T-cell (primary cell): ENCODE measurements at regions not wholly inside any gene's neighbourhood (a gene's known extent, or its start where the extent isn't known, plus 50 kb on each side); places are given as distances from the start of the nearest gene placed in this dataset.

Experiments
- ATAC-seq, 4 experiments: fragments of 200-7000 bp in 3 of 4; fragments of 150-1000 bp in 1 of 4; cut with Tn5 transposase; replicated peaks in 1 of 4; 1 replicate in 3 of 4; 2 replicates in 1 of 4; pipeline ENCODE4 v1.10.0; 2021; ENCODE audit warnings: moderate library complexity in 3 of 4, mild to moderate bottlenecking in 2 of 4, moderate number of reproducible peaks in 1 of 4
- CTCF ChIA-PET, 2 donors: fragments of 300-600 bp; sonication (Branson Sonifier 250); formaldehyde crosslinking; loops; one replicate each; lab custom pipeline; 2022; ENCODE audit warnings: antibody characterized with exemption in 2 of 2; lab: Charles Lee
- POLR2A ChIA-PET, 2 donors: fragments of 300-600 bp; sonication (Branson Sonifier 250); formaldehyde crosslinking; loops; one replicate each; lab custom pipeline; 2022; ENCODE audit warnings: antibody characterized with exemption in 2 of 2; lab: Charles Lee
- DNase-seq, 35 experiments: peaks; one replicate each; pipeline versions ENCODE4 v3.0.0 to v3.0.0-alpha.2; 2013 to 2023
- H3K27ac ChIP-seq: one replicate; pipeline ENCODE4 v1.5.1; 2013; ENCODE audit warnings: low read length
- H3K27me3 ChIP-seq, 2 experiments: replicated peaks in 1 of 2; 1 replicate in 1 of 2; 2 replicates in 1 of 2; pipeline versions ENCODE4 v1.6.1 to v1.7.0; 2013; ENCODE audit warnings: low read length in 1 of 2, mixed read lengths in 1 of 2; ENCODE audit not compliant: control insufficient read depth in 2 of 2, insufficient read depth in 2 of 2; ENCODE audit errors: extremely low read depth in 1 of 2
- H3K36me3 ChIP-seq, 2 donors: 1 replicate in 1 of 2; 2 replicates in 1 of 2; pipeline versions ENCODE4 v1.6.1 to v1.7.0; 2013; ENCODE audit warnings: low read length in 1 of 2; ENCODE audit not compliant: control insufficient read depth in 2 of 2, insufficient read depth in 1 of 2; ENCODE audit errors: extremely low read depth in 1 of 2
- H3K4me1 ChIP-seq, 2 experiments: 1 replicate in 1 of 2; 2 replicates in 1 of 2; pipeline versions ENCODE4 v1.6.1 to v1.7.0; 2013; ENCODE audit warnings: low read length in 2 of 2, mixed read lengths in 1 of 2; ENCODE audit not compliant: insufficient read depth in 2 of 2, control insufficient read depth in 1 of 2; ENCODE audit errors: extremely low read depth in 1 of 2
- H3K4me3 ChIP-seq, 2 donors: 1 replicate in 1 of 2; 2 replicates in 1 of 2; pipeline versions ENCODE4 v1.5.1 to v1.7.0; 2013; ENCODE audit warnings: mild to moderate bottlenecking in 2 of 2, low read length in 1 of 2, moderate library complexity in 1 of 2; ENCODE audit not compliant: control insufficient read depth in 1 of 2; ENCODE audit errors: extremely low read depth in 1 of 2
- H3K9me3 ChIP-seq: 2 replicates; pipeline ENCODE4 v1.7.0; 2013
- H3K27ac Mint-ChIP-seq, 2 donors: one replicate each; pipeline ENCODE4 v1.8.0; 2020 to 2021; ENCODE audit warnings: mild to moderate bottlenecking in 2 of 2, mixed read lengths in 2 of 2
- H3K27me3 Mint-ChIP-seq, 2 donors: one replicate each; pipeline ENCODE4 v1.8.0; 2021 to 2022; ENCODE audit warnings: mixed read lengths in 2 of 2
- H3K36me3 Mint-ChIP-seq: one replicate; pipeline ENCODE4 v1.8.0; 2021; ENCODE audit warnings: mixed read lengths
- H3K4me1 Mint-ChIP-seq, 3 donors: one replicate each; pipeline ENCODE4 v1.8.0; 2020 to 2022; ENCODE audit warnings: mixed read lengths in 3 of 3, mild to moderate bottlenecking in 1 of 3
- H3K4me3 Mint-ChIP-seq, 3 donors: one replicate each; pipeline ENCODE4 v1.8.0; 2020 to 2022; ENCODE audit warnings: mild to moderate bottlenecking in 3 of 3, mixed read lengths in 3 of 3, moderate library complexity in 3 of 3
- H3K9me3 Mint-ChIP-seq, 3 donors: one replicate each; pipeline ENCODE4 v1.8.0; 2020 to 2022; ENCODE audit warnings: mixed read lengths in 3 of 3
- WGBS: methylation state at CpG from one replicate; pipeline ENCODE4 v1.1.5; 2013; ENCODE audit warnings: missing lambda C conversion rate; ENCODE audit not compliant: insufficient coverage; 5-methylcytosine and 5-hydroxymethylcytosine counted together

- H3K27me3 ChIP-seq: no peaks in the 10 kb centered on the region
- H3K27ac ChIP-seq: no peak overlapping the region
- H3K4me3 ChIP-seq: no peak overlapping the region
- no peak for ATAC-seq
- Mint-ChIP-seq H3K27me3 (no peaks in the 10 kb centered on the region), H3K4me1 (no peaks in the 10 kb centered on the region), H3K36me3 (no peaks in the 10 kb centered on the region), H3K27ac (no peak overlapping the region), H3K9me3 (peaks cover 5 to 24% (median 7%) of the 10 kb centered on the region in 3 donors), H3K4me3 (no peak overlapping the region)
- ChIA-PET CTCF (no interaction called here), POLR2A (no interaction called here)
- H3K9me3 ChIP-seq: no peaks in the 10 kb centered on the region
- DNase-seq: no peak
- H3K4me1 ChIP-seq: no peaks in the 10 kb centered on the region
- no peaks in the 10 kb centered on the region for H3K36me3 ChIP-seq
Measured at GRCh38 chr3:22746221-22746620, 456.9 kb upstream of the UBE2E2 start.

- ATAC-seq (no peak), DNase-seq (no peak)
- Mint-ChIP-seq H3K36me3 (no peaks in the 10 kb centered on the region), H3K4me3 (no peak overlapping the region), H3K9me3 (peaks cover 5 to 24% (median 7%) of the 10 kb centered on the region in 3 donors), H3K27ac (no peak overlapping the region), H3K27me3 (no peaks in the 10 kb centered on the region), H3K4me1 (no peaks in the 10 kb centered on the region)
- Histone ChIP-seq H3K4me3 (no peak overlapping the region), H3K27me3 (no peaks in the 10 kb centered on the region), H3K4me1 (no peaks in the 10 kb centered on the region), H3K9me3 (no peaks in the 10 kb centered on the region), H3K27ac (no peak overlapping the region), H3K36me3 (no peaks in the 10 kb centered on the region)
- POLR2A ChIA-PET: no interaction called here
- WGBS: 47% methylated on average over 2 of the region's 3 CpGs
- CTCF ChIA-PET: no interaction called here
Measured at GRCh38 chr3:22748453-22749045, 454.6 kb upstream of the UBE2E2 start.

GRCh38 chr3:22759636-22760310, 443.4 kb upstream of the UBE2E2 start:
- H3K9me3 ChIP-seq: no peaks in the 10 kb centered on the region
- Mint-ChIP-seq H3K4me1 (no peaks in the 10 kb centered on the region), H3K9me3 (peaks cover 8 to 18% (median 16%) of the 10 kb centered on the region in 3 donors), H3K4me3 (no peak overlapping the region), H3K27me3 (no peaks in the 10 kb centered on the region), H3K27ac (no peak overlapping the region), H3K36me3 (no peaks in the 10 kb centered on the region)
- DNase-seq (no peak), ATAC-seq (no peak)
- H3K36me3 ChIP-seq: no peaks in the 10 kb centered on the region
- H3K27me3 ChIP-seq: no peaks in the 10 kb centered on the region
- POLR2A ChIA-PET: interaction anchor here in 1 of 2 donors (0.7 kb wide), 1 partner anchor 1514 kb away, joined by 3 read pairs; no protein-coding TSS in a partner anchor
- CTCF ChIA-PET: no interaction called here
- no peaks in the 10 kb centered on the region for H3K4me1 ChIP-seq
- H3K4me3 ChIP-seq: no peak overlapping the region
- no CpG with 5 or more reads among the region's 3 CpGs for WGBS
- no peak overlapping the region for H3K27ac ChIP-seq

DNA sequence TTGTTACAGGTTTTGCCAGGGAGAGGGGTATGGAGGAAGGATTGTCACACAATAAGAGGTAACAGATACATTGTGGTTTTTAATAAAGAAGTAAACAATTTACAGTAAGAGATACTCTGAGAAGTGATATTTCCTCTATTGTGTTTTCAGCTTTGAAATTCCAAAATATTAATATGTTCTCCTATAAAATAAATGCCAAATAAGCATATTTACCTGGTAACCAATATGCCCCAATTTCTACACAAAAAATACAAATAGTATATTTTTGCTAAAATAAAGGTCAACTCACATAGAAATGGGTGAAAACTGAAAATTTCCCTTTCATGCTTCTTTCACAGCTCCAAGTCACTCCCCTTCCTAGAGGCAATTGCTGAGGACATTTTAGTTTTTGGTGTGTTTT, 437.4 kb upstream of the UBE2E2 start:
- CTCF ChIA-PET: no interaction called here

GRCh38 chr3:22777834-22778233, 425.3 kb upstream of the UBE2E2 start:
- Histone ChIP-seq H3K36me3 (no peaks in the 10 kb centered on the region), H3K27ac (no peak overlapping the region), H3K27me3 (no peaks in the 10 kb centered on the region), H3K4me1 (no peaks in the 10 kb centered on the region), H3K4me3 (no peak overlapping the region), H3K9me3 (no peaks in the 10 kb centered on the region)
- ATAC-seq: no peak
- POLR2A ChIA-PET: no interaction called here
- no peak for DNase-seq
- no peaks in the 10 kb centered on the region for H3K27me3 Mint-ChIP-seq
- H3K4me1 Mint-ChIP-seq: no peaks in the 10 kb centered on the region
- H3K9me3 Mint-ChIP-seq: peaks cover 0 to 9% (median 0%) of the 10 kb centered on the region in 3 donors
- CTCF ChIA-PET: no interaction called here
- no peak overlapping the region for H3K4me3 Mint-ChIP-seq
- no peak overlapping the region for H3K27ac Mint-ChIP-seq
- no peaks in the 10 kb centered on the region for H3K36me3 Mint-ChIP-seq
- no CpG with 5 or more reads among the region's 1 CpG for WGBS

More for the DNA sequence above, 437.4 kb upstream of the UBE2E2 start:
- DNase-seq (no peak), ATAC-seq (no peak)
- Histone ChIP-seq H3K4me1 (no peaks in the 10 kb centered on the region), H3K36me3 (no peaks in the 10 kb centered on the region), H3K27ac (no peak overlapping the region), H3K9me3 (no peaks in the 10 kb centered on the region), H3K4me3 (no peak overlapping the region), H3K27me3 (no peaks in the 10 kb centered on the region)
- Mint-ChIP-seq H3K4me3 (no peak overlapping the region), H3K9me3 (peaks cover 5 to 18% (median 13%) of the 10 kb centered on the region in 3 donors), H3K36me3 (no peaks in the 10 kb centered on the region), H3K27ac (no peak overlapping the region), H3K27me3 (no peaks in the 10 kb centered on the region), H3K4me1 (no peaks in the 10 kb centered on the region)
- POLR2A ChIA-PET: no interaction called here

GRCh38 chr3:22779737-22780136, 423.4 kb upstream of the UBE2E2 start:
- no peaks in the 10 kb centered on the region for H3K4me1 ChIP-seq
- H3K4me3 Mint-ChIP-seq: no peak overlapping the region
- ChIA-PET CTCF (no interaction called here), POLR2A (no interaction called here)
- no peaks in the 10 kb centered on the region for H3K4me1 Mint-ChIP-seq
- H3K27ac ChIP-seq: no peak overlapping the region
- H3K27ac Mint-ChIP-seq: no peak overlapping the region
- H3K27me3 Mint-ChIP-seq: no peaks in the 10 kb centered on the region
- no peaks in the 10 kb centered on the region for H3K36me3 ChIP-seq
- H3K4me3 ChIP-seq: no peak overlapping the region
- no peaks in the 10 kb centered on the region for H3K36me3 Mint-ChIP-seq
- no peak for ATAC-seq
- H3K9me3 Mint-ChIP-seq: peaks cover 9 to 26% (median 11%) of the 10 kb centered on the region in 3 donors
- no CpG with 5 or more reads among the region's 2 CpGs for WGBS
- no peaks in the 10 kb centered on the region for H3K27me3 ChIP-seq
- H3K9me3 ChIP-seq: no peaks in the 10 kb centered on the region
- no peak for DNase-seq
